ENCODE measurements at regions not wholly inside any gene's neighbourhood (a gene's known extent, or its start where the extent isn't known, plus 50 kb on each side); places are given as distances from the start of the nearest gene placed in this dataset.

DNA sequence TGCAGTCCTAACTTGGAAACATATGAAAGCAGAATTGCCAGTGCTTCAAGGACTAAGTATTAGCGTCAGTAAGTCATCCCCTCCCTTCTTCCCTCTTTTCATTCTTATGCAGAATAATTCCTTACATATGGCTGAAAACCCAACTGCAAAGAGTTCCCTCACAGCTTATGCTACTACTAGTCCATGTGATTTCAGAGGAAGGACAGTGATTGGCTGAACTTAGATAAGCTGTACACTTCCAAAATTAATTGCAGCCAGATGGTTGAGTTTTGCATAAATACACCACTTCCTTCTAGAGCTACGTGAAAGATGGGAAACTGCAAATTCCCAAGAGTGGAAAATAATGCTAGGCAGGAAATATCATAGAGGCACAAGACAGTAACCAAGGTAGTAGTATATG lies 730.4 kb downstream of the OLFM4 start:
- H3K36me3 ChIP-seq (ENCODE audit: control insufficient read depth in 2 of 4, insufficient read depth in 4 of 4, low read length in 3 of 4) = no peaks in the 10 kb centered on the region
- no peaks in the 10 kb centered on the region for H3K79me1 ChIP-seq (ENCODE audit: low read depth, low read length)
- ChIA-PET POLR2A (ENCODE audit: partially characterized antibody) (interaction anchor here (0.6 kb wide), 1 partner anchor 1376 kb away, joined by 4 read pairs; no protein-coding TSS in a partner anchor), CTCF (ENCODE audit: partially characterized antibody) (no interaction called here)
- H3K14ac ChIP-seq (ENCODE audit: insufficient read length) = no peak overlapping the region
- H4K8ac ChIP-seq (ENCODE audit: extremely low read depth, insufficient read depth, low read length) = no peak overlapping the region
- H2BK20ac ChIP-seq (ENCODE audit: low read length) = no peak overlapping the region
- no peak overlapping the region for H2BK15ac ChIP-seq (ENCODE audit: low read length)
- WGBS, 2 experiments (ENCODE audit: extremely low coverage in 1 of 2, insufficient coverage in 1 of 2, insufficient read length in 1 of 2, insufficient replicate concordance in 2 of 2, low coverage in 1 of 2, low lambda C conversion rate in 2 of 2, missing lambda C conversion rate in 1 of 2) = 52% methylated on average over 2 of the region's 2 CpGs; no CpG with 5 or more reads in 1 of the 2 experiments
- H3K56ac ChIP-seq (replicated peaks; ENCODE audit: insufficient read length, low read depth, low read length) = no peak overlapping the region
- H3K9ac ChIP-seq (replicated peaks in 1 of 4; ENCODE audit: extremely low read depth in 1 of 4, low read depth in 3 of 4, low read length in 3 of 4) = no peak overlapping the region
- no peak overlapping the region for H3K4me2 ChIP-seq (ENCODE audit: insufficient read depth in 1 of 2, low read depth in 2 of 2, low read length in 2 of 2)
- H2AFZ ChIP-seq (ENCODE audit: low read length) = no peak overlapping the region
- FAIRE-seq (no peak), DNase-seq (ENCODE audit: low read depth in 1 of 2, low spot score in 2 of 2) (no peak)
- no peak overlapping the region for H3K23ac ChIP-seq (ENCODE audit: insufficient read length)
- H3K27me3 ChIP-seq (replicated peaks in 1 of 4; ENCODE audit: control insufficient read depth in 3 of 4, extremely low read depth in 1 of 4, insufficient read depth in 3 of 4, low read length in 3 of 4) = no peaks in the 10 kb centered on the region
- H3K23me2 ChIP-seq (ENCODE audit: low read depth, low read length) = no peaks in the 10 kb centered on the region
- no peak overlapping the region for H3K27ac ChIP-seq (ENCODE audit: low read depth, low read length)
- no peak overlapping the region for H2BK5ac ChIP-seq (ENCODE audit: low read depth, low read length)
- no peak overlapping the region for H2AK5ac ChIP-seq (ENCODE audit: low read depth, low read length)
- no peak overlapping the region for H3K4me3 ChIP-seq (ENCODE audit: extremely low read depth in 1 of 4, insufficient read depth in 2 of 4, low read depth in 3 of 4, low read length in 4 of 4)
- no peak overlapping the region for H3K4ac ChIP-seq (replicated peaks; ENCODE audit: insufficient read length, low read depth, low read length)
- H4K5ac ChIP-seq (ENCODE audit: insufficient read length, low read depth, low read length) = no peak overlapping the region
- H3K4me1 ChIP-seq (replicated peaks in 1 of 4; ENCODE audit: control insufficient read depth in 3 of 4, insufficient read depth in 4 of 4, low read length in 3 of 4) = peaks cover 0 to 2% (median 0%) of the 10 kb centered on the region in 4 experiments; a peak in 1 of 7 replicates
- 0 out of 4 replicates have a peak, but pooled peaks cover 0 to 5% of the 10 kb centered on the region in 2 experiments for H3K9me3 ChIP-seq (ENCODE audit: insufficient read depth in 2 of 2, low read depth in 1 of 2, low read length in 1 of 2)
- no peaks in the 10 kb centered on the region for H4K20me1 ChIP-seq (replicated peaks in 1 of 2; ENCODE audit: control insufficient read depth in 1 of 2, insufficient read depth in 2 of 2, low read length in 2 of 2)
- H3K18ac ChIP-seq (ENCODE audit: extremely low read depth, low read length) = no peak overlapping the region
- no peak overlapping the region for H2BK120ac ChIP-seq (replicated peaks; ENCODE audit: low read depth, low read length)
- TF ChIP-seq MAFK (IDR thresholded peaks at IDR 0.05; ENCODE audit: low read depth, low read length) (no peak), POU5F1 (IDR thresholded peaks at IDR 0.05; ENCODE audit: low read depth, low read length) (0 out of 2 replicates have a peak, but pooled peaks have one; percentile 7)
- H3K79me2 ChIP-seq (ENCODE audit: control insufficient read depth in 1 of 2, insufficient read depth in 2 of 2, low read length in 2 of 2) = no peaks in the 10 kb centered on the region
- H2BK12ac ChIP-seq (ENCODE audit: low read depth, low read length) = no peak overlapping the region
- no peak overlapping the region for H4K91ac ChIP-seq (replicated peaks; ENCODE audit: insufficient read length, low read length)
